ENCODE measurements at regions not wholly inside any gene's neighbourhood (a gene's known extent, or its start where the extent isn't known, plus 50 kb on each side); places are given as distances from the start of the nearest gene placed in this dataset.

GRCh38 chr3:176581589-176581988 is 615.7 kb downstream of the TBL1XR1 start:
- H3K4me3 ChIP-seq (ENCODE audit: low read depth in 1 of 2, low read length in 2 of 2) = no peak overlapping the region
- H3K27me3 ChIP-seq (ENCODE audit: control insufficient read depth in 1 of 2, insufficient read depth in 2 of 2, low read length in 2 of 2) = no peaks in the 10 kb centered on the region
- no peak overlapping the region for H3K27ac ChIP-seq (ENCODE audit: low read depth, low read length)
- no peaks in the 10 kb centered on the region for H3K4me1 ChIP-seq (ENCODE audit: control insufficient read depth in 1 of 2, insufficient read depth in 2 of 2, low read length in 2 of 2)
- H3K9me3 ChIP-seq (ENCODE audit: control insufficient read depth in 1 of 2, low read length in 2 of 2) = no peaks in the 10 kb centered on the region
- no peak overlapping the region for H3K9ac ChIP-seq (ENCODE audit: low read depth in 1 of 2, low read length in 2 of 2)
- H3K36me3 ChIP-seq (ENCODE audit: control insufficient read depth in 1 of 2, insufficient read depth in 2 of 2, low read length in 2 of 2) = no peaks in the 10 kb centered on the region

- no peak overlapping the region for H3K9ac ChIP-seq (ENCODE audit: low read depth in 1 of 2, low read length in 2 of 2)
- H3K27me3 ChIP-seq (ENCODE audit: control insufficient read depth in 1 of 2, insufficient read depth in 2 of 2, low read length in 2 of 2) = no peaks in the 10 kb centered on the region
- H3K36me3 ChIP-seq (ENCODE audit: control insufficient read depth in 1 of 2, insufficient read depth in 2 of 2, low read length in 2 of 2) = no peaks in the 10 kb centered on the region
- H3K4me1 ChIP-seq (ENCODE audit: control insufficient read depth in 1 of 2, insufficient read depth in 2 of 2, low read length in 2 of 2) = no peaks in the 10 kb centered on the region
- H3K9me3 ChIP-seq (ENCODE audit: control insufficient read depth in 1 of 2, low read length in 2 of 2) = no peaks in the 10 kb centered on the region
- H3K4me3 ChIP-seq (ENCODE audit: low read depth in 1 of 2, low read length in 2 of 2) = no peak overlapping the region
- H3K27ac ChIP-seq (ENCODE audit: low read depth, low read length) = no peak overlapping the region
Observed at GRCh38 chr3:176579711-176580185, 617.5 kb downstream of the TBL1XR1 start.

- Histone ChIP-seq H3K4me1 (ENCODE audit: control insufficient read depth in 1 of 2, insufficient read depth in 2 of 2, low read length in 2 of 2) (no peaks in the 10 kb centered on the region), H3K27ac (ENCODE audit: low read depth, low read length) (no peak overlapping the region), H3K4me3 (ENCODE audit: low read depth in 1 of 2, low read length in 2 of 2) (no peak overlapping the region)
Observed at GRCh38 chr3:176578316-176578715, 619.0 kb downstream of the TBL1XR1 start.

GRCh38 chr3:176577447-176577846 is 619.8 kb downstream of the TBL1XR1 start:
- H3K4me1 ChIP-seq (ENCODE audit: control insufficient read depth in 1 of 2, insufficient read depth in 2 of 2, low read length in 2 of 2) = no peaks in the 10 kb centered on the region
- no peaks in the 10 kb centered on the region for H3K9me3 ChIP-seq (ENCODE audit: control insufficient read depth in 1 of 2, low read length in 2 of 2)
- H3K27ac ChIP-seq (ENCODE audit: low read depth, low read length) = no peak overlapping the region
- H3K9ac ChIP-seq (ENCODE audit: low read depth in 1 of 2, low read length in 2 of 2) = no peak overlapping the region
- H3K27me3 ChIP-seq (ENCODE audit: control insufficient read depth in 1 of 2, insufficient read depth in 2 of 2, low read length in 2 of 2) = no peaks in the 10 kb centered on the region
- H3K36me3 ChIP-seq (ENCODE audit: control insufficient read depth in 1 of 2, insufficient read depth in 2 of 2, low read length in 2 of 2) = no peaks in the 10 kb centered on the region
- no peak overlapping the region for H3K4me3 ChIP-seq (ENCODE audit: low read depth in 1 of 2, low read length in 2 of 2)

More at GRCh38 chr3:176578316-176578715, 619.0 kb downstream of the TBL1XR1 start:
- Histone ChIP-seq H3K9ac (ENCODE audit: low read depth in 1 of 2, low read length in 2 of 2) (no peak overlapping the region), H3K9me3 (ENCODE audit: control insufficient read depth in 1 of 2, low read length in 2 of 2) (no peaks in the 10 kb centered on the region), H3K36me3 (ENCODE audit: control insufficient read depth in 1 of 2, insufficient read depth in 2 of 2, low read length in 2 of 2) (no peaks in the 10 kb centered on the region), H3K27me3 (ENCODE audit: control insufficient read depth in 1 of 2, insufficient read depth in 2 of 2, low read length in 2 of 2) (no peaks in the 10 kb centered on the region)

- H3K36me3 ChIP-seq (ENCODE audit: control insufficient read depth in 1 of 2, insufficient read depth in 2 of 2, low read length in 2 of 2) = no peaks in the 10 kb centered on the region
- no peaks in the 10 kb centered on the region for H3K27me3 ChIP-seq (ENCODE audit: control insufficient read depth in 1 of 2, insufficient read depth in 2 of 2, low read length in 2 of 2)
- H3K9ac ChIP-seq (ENCODE audit: low read depth in 1 of 2, low read length in 2 of 2) = no peak overlapping the region
- no peaks in the 10 kb centered on the region for H3K9me3 ChIP-seq (ENCODE audit: control insufficient read depth in 1 of 2, low read length in 2 of 2)
- no peak overlapping the region for H3K4me3 ChIP-seq (ENCODE audit: low read depth in 1 of 2, low read length in 2 of 2)
- H3K27ac ChIP-seq (ENCODE audit: low read depth, low read length) = no peak overlapping the region
- no peaks in the 10 kb centered on the region for H3K4me1 ChIP-seq (ENCODE audit: control insufficient read depth in 1 of 2, insufficient read depth in 2 of 2, low read length in 2 of 2)
Observed at GRCh38 chr3:176574786-176575185, 622.5 kb downstream of the TBL1XR1 start.

- H3K9me3 ChIP-seq (ENCODE audit: control insufficient read depth in 1 of 2, low read length in 2 of 2) = no peaks in the 10 kb centered on the region
- H3K9ac ChIP-seq (ENCODE audit: low read depth in 1 of 2, low read length in 2 of 2) = no peak overlapping the region
- H3K27ac ChIP-seq (ENCODE audit: low read depth, low read length) = no peak overlapping the region
- no peaks in the 10 kb centered on the region for H3K4me1 ChIP-seq (ENCODE audit: control insufficient read depth in 1 of 2, insufficient read depth in 2 of 2, low read length in 2 of 2)
- no peaks in the 10 kb centered on the region for H3K36me3 ChIP-seq (ENCODE audit: control insufficient read depth in 1 of 2, insufficient read depth in 2 of 2, low read length in 2 of 2)
- H3K4me3 ChIP-seq (ENCODE audit: low read depth in 1 of 2, low read length in 2 of 2) = no peak overlapping the region
- H3K27me3 ChIP-seq (ENCODE audit: control insufficient read depth in 1 of 2, insufficient read depth in 2 of 2, low read length in 2 of 2) = no peaks in the 10 kb centered on the region
Observed at GRCh38 chr3:176571926-176572325, 625.4 kb downstream of the TBL1XR1 start.

GRCh38 chr3:176570992-176571391 is 626.3 kb downstream of the TBL1XR1 start:
- no peaks in the 10 kb centered on the region for H3K27me3 ChIP-seq (ENCODE audit: control insufficient read depth in 1 of 2, insufficient read depth in 2 of 2, low read length in 2 of 2)
- H3K4me1 ChIP-seq (ENCODE audit: control insufficient read depth in 1 of 2, insufficient read depth in 2 of 2, low read length in 2 of 2) = no peaks in the 10 kb centered on the region
- no peaks in the 10 kb centered on the region for H3K36me3 ChIP-seq (ENCODE audit: control insufficient read depth in 1 of 2, insufficient read depth in 2 of 2, low read length in 2 of 2)
- no peak overlapping the region for H3K4me3 ChIP-seq (ENCODE audit: low read depth in 1 of 2, low read length in 2 of 2)
- H3K27ac ChIP-seq (ENCODE audit: low read depth, low read length) = no peak overlapping the region
- no peak overlapping the region for H3K9ac ChIP-seq (ENCODE audit: low read depth in 1 of 2, low read length in 2 of 2)
- H3K9me3 ChIP-seq (ENCODE audit: control insufficient read depth in 1 of 2, low read length in 2 of 2) = no peaks in the 10 kb centered on the region

GRCh38 chr3:176568189-176568588 is 629.1 kb downstream of the TBL1XR1 start:
- H3K27ac ChIP-seq (ENCODE audit: low read depth, low read length) = no peak overlapping the region
- no peak overlapping the region for H3K9ac ChIP-seq (ENCODE audit: low read depth in 1 of 2, low read length in 2 of 2)
- H3K4me3 ChIP-seq (ENCODE audit: low read depth in 1 of 2, low read length in 2 of 2) = no peak overlapping the region
- H3K36me3 ChIP-seq (ENCODE audit: control insufficient read depth in 1 of 2, insufficient read depth in 2 of 2, low read length in 2 of 2) = no peaks in the 10 kb centered on the region
- H3K27me3 ChIP-seq (ENCODE audit: control insufficient read depth in 1 of 2, insufficient read depth in 2 of 2, low read length in 2 of 2) = no peaks in the 10 kb centered on the region
- no peaks in the 10 kb centered on the region for H3K4me1 ChIP-seq (ENCODE audit: control insufficient read depth in 1 of 2, insufficient read depth in 2 of 2, low read length in 2 of 2)
- H3K9me3 ChIP-seq (ENCODE audit: control insufficient read depth in 1 of 2, low read length in 2 of 2) = no peaks in the 10 kb centered on the region

- Histone ChIP-seq H3K9me3 (ENCODE audit: control insufficient read depth in 1 of 2, low read length in 2 of 2) (no peaks in the 10 kb centered on the region), H3K9ac (ENCODE audit: low read depth in 1 of 2, low read length in 2 of 2) (no peak overlapping the region), H3K4me1 (ENCODE audit: control insufficient read depth in 1 of 2, insufficient read depth in 2 of 2, low read length in 2 of 2) (no peaks in the 10 kb centered on the region), H3K36me3 (ENCODE audit: control insufficient read depth in 1 of 2, insufficient read depth in 2 of 2, low read length in 2 of 2) (no peaks in the 10 kb centered on the region), H3K4me3 (ENCODE audit: low read depth in 1 of 2, low read length in 2 of 2) (no peak overlapping the region), H3K27ac (ENCODE audit: low read depth, low read length) (no peak overlapping the region), H3K27me3 (ENCODE audit: control insufficient read depth in 1 of 2, insufficient read depth in 2 of 2, low read length in 2 of 2) (no peaks in the 10 kb centered on the region)
Observed at GRCh38 chr3:176566757-176567156, 630.5 kb downstream of the TBL1XR1 start.

- Histone ChIP-seq H3K9ac (ENCODE audit: low read depth in 1 of 2, low read length in 2 of 2) (no peak overlapping the region), H3K9me3 (ENCODE audit: control insufficient read depth in 1 of 2, low read length in 2 of 2) (no peaks in the 10 kb centered on the region), H3K27me3 (ENCODE audit: control insufficient read depth in 1 of 2, insufficient read depth in 2 of 2, low read length in 2 of 2) (no peaks in the 10 kb centered on the region), H3K27ac (ENCODE audit: low read depth, low read length) (no peak overlapping the region), H3K4me1 (ENCODE audit: control insufficient read depth in 1 of 2, insufficient read depth in 2 of 2, low read length in 2 of 2) (no peaks in the 10 kb centered on the region), H3K4me3 (ENCODE audit: low read depth in 1 of 2, low read length in 2 of 2) (no peak overlapping the region), H3K36me3 (ENCODE audit: control insufficient read depth in 1 of 2, insufficient read depth in 2 of 2, low read length in 2 of 2) (no peaks in the 10 kb centered on the region)
Observed at GRCh38 chr3:176562331-176562730, 635.0 kb downstream of the TBL1XR1 start.

GRCh38 chr3:176561826-176562225 is 635.5 kb downstream of the TBL1XR1 start:
- Histone ChIP-seq H3K4me3 (ENCODE audit: low read depth in 1 of 2, low read length in 2 of 2) (no peak overlapping the region), H3K36me3 (ENCODE audit: control insufficient read depth in 1 of 2, insufficient read depth in 2 of 2, low read length in 2 of 2) (no peaks in the 10 kb centered on the region), H3K4me1 (ENCODE audit: control insufficient read depth in 1 of 2, insufficient read depth in 2 of 2, low read length in 2 of 2) (no peaks in the 10 kb centered on the region), H3K27me3 (ENCODE audit: control insufficient read depth in 1 of 2, insufficient read depth in 2 of 2, low read length in 2 of 2) (no peaks in the 10 kb centered on the region), H3K9me3 (ENCODE audit: control insufficient read depth in 1 of 2, low read length in 2 of 2) (no peaks in the 10 kb centered on the region), H3K9ac (ENCODE audit: low read depth in 1 of 2, low read length in 2 of 2) (no peak overlapping the region), H3K27ac (ENCODE audit: low read depth, low read length) (no peak overlapping the region)

Data from duodenal mucosa (tissue), 2 donors.